GM18519 (cell line): ENCODE measurements at regions not wholly inside any gene's neighbourhood (a gene's known extent, or its start where the extent isn't known, plus 50 kb on each side); places are given as distances from the start of the nearest gene placed in this dataset.

Experiments
- ATAC-seq: cut with Tn5 transposase; IDR thresholded peaks from one replicate; pipeline ENCODE4 v1.9.1; 2021; ENCODE audit warnings: mild to moderate bottlenecking, moderate library complexity; ENCODE audit not compliant: unreplicated experiment, low FRiP score

DNA sequence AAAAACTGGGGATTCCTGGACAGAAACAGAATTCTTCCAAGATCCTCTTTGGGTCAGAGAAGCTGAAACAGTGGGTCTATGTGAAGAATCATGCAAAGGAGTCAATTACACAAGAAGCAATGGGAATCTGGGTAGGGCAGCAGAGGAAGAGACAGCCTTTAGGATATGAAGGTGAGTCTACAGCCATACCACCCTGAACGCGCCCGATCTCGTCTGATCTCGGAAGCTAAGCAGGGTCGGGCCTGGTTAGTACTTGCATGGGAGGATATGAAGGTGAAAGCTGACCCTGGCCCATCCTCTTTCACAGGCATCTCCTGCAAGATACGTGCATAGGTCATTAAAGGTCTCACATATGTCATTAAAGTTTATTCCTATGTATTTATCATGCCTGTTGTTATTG, 1080.9 kb upstream of the FANCL start:
- ATAC-seq = no peak

DNA sequence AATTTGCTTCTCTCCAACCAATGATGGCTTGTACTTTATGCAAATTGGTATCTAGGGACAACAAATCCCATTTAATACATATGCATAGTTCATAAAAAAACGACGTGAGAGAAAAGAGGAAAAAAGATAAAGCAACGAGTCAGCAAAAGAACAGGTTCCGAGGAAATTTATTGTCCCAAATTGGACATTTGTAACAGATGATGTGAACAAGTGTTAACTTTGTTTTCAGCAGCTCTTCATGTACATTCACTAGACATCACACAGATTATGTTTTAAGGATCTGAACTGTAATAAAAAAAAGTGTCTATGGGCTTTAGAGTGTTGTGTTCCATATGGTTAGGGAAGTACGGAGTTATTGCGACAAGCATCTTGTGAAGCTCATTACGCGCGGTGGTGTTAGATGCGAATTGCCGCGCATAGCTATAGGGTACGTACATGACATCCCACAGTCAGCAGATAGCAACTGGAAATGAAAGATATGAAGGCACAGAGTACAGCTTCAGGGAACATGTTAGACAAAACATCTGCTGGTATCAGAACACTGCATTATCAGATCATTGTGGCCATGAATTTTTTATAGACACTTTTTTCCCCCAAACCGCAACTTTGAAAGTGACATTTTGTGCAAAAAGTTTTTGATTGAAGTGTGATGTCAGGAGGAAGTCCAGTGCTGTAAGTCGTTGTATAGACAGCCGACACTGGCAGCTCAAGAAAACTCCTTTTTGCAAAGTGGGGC, 1073.1 kb upstream of the FANCL start:
- no peak for ATAC-seq

DNA sequence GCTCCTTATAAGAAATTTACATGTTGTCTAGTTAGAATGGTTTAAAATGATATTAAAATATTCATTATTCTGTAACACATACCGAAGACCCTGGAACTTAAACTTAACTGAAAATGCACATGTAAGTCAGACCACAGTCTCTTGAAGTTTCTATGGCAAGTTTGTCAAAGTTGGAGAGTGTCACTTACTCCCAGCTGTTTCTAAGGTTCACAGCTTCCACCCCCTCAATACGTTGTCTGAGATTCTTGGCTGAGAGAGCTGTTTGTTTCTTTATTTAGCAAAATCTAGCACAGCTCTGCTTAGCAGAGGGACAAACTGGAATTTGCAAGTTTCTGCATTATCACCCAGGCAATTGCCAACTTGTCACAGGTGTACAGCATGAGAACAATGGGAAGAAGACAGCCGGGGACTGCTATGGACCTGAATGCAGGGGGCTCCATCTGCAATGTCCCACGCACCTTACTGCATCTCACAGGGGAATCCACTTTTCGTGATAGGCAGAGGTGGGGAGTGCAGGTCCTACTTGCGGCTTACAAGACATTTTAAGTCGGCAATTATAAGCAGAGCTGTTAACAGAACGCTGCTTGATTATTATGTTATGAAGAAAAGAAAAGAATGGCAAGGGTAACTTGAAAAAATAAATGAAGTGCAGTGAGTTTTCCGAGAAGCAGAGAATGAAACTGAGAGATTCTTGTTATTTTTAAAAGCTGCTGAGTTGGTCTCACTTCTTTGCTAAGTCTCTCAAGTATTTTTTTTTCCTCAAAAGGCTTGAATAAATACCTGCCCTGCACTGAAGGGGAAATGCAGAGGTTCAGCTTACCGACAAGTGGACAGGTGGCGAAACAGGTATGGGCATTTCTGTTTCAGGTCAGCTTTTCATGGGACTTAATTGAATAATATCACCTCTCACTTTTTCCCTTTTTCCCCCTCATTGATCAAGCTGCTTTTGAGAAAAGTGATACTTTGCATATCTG, 1072.1 kb upstream of the FANCL start:
- no peak for ATAC-seq

DNA sequence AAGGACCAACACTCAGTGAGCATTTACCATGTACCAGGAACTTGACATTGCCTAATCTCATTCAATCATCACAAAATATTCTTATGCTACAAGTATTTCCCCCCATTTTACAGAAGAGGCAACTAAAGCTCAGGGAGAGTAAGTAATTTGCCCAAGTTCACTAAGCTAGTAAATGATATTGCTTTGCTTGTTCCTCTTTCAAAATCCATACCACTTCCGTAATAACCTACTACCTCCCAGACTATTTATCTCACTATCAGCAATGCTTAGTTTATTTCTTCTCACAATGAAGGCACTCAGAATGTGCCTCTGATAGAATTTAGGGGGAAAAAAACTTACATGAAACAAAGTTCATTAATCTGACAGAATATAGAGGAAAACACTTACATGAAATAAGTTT, 1070.9 kb upstream of the FANCL start:
- no peak for ATAC-seq

DNA sequence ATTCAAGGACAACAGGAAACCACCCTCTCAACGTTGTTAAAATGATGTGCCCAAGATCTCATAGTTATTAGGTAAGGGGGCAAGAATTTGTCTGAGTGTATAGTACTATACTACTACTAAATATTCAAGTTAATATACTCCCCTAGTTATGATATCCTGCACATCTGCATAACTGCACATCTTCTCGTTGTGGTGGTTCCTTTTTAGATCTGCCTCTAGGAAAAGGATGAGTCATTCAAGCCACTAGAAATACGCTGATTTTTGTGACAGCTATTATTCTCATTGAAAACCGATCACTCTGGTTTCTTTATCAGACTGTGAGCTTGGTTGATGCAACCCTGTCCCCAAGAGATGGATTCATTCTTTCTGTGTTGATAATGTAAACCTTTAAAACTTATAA, 1067.0 kb upstream of the FANCL start:
- ATAC-seq = no peak

DNA sequence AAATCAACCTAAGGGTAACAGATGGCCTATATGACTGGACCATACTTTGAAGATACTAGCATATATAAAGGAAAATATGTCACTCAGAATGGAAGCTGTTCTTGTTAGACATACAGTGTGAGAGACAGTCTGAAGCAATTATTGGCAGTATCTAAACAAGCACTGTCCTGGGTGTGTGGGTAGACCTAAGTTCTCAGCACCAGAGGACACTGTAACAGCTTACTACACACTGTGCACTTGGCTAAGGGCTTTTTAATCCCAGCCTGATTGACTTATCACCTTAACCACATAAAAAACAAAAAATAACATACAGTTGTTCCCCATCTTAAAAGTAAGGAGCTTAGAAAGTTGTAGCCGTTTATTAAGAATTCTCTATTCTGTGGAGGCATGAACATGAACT, 1066.1 kb upstream of the FANCL start:
- no peak for ATAC-seq

DNA sequence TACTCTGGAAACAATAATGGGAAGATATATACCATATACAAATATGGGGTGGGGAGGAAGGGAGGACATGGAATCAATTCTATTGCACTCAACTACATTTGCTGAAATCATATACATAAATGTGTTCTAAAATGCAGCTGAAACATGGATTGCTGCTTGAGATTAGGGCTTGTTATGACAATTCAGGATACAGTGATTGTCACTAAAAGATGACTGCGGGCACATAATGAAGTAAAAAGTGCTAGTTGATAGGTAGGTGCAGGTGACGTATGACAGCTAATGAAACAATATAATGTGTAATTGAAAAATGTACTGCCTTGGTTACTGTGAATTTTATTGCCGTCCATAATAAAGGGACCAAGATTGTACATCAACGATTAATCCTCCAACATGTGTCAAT, 1062.1 kb upstream of the FANCL start:
- no peak for ATAC-seq

DNA sequence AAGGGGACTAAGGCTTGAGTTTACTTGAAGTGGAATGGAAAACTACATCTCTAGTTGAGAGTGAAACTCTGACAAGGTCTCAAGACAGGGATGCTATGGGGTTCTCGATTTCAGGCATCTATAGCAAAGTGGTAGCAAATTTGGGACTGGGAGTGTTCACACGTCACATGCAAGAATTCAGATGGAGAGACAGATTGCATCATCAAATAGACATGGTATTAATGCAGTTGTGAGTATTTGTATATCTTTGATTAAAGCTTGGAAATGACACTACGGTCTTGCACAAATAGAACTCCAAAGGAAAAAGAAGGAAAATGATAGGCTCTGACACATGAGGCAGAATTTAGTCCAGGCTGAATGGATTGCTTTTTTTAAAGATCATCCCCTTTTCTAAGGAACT, 1061.6 kb upstream of the FANCL start:
- ATAC-seq = no peak

DNA sequence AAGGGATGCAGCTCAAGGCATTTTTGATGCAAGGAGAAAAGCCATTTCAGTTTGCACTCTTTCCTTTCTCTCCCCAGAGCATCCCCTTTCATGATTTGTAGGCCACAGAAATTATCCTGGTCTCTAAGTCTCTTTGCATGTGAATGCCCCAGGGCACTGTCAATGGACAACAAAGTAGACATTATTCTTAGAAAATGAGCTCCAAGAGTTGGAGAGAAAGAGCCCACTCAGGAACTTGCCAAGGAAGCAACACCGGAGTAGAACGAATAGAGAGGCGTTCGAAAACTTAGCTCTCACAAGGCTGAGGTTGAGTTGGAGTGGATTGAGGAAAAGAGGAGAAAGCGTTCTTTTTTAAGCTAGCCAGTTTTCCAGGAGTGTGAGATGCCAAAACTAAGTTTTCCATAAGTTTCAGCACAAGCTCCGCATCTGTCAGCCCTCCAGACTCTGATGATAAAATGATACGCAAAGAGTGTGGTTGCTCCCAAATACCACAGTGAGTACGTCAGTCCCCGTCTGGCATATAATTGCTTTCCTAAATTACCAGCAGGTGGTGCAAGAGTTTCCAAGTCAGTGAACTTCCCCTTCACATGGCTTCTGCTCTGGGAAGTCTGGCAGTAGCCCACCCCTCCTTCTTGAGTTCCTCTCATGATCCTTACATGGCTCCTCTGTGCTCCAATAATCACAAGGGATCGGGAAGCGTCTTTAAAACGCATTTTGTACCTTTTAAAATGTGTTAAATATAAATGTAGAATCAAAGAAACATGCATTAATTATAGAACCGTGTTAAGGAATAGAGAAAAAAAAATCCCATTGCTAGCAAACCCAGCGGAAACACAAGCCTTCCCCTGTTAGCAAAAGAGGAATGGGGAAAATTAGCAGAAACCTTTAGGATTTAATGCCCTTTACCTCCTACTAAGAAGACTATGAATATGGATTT, 1060.6 kb upstream of the FANCL start:
- ATAC-seq = peak; percentile 59

DNA sequence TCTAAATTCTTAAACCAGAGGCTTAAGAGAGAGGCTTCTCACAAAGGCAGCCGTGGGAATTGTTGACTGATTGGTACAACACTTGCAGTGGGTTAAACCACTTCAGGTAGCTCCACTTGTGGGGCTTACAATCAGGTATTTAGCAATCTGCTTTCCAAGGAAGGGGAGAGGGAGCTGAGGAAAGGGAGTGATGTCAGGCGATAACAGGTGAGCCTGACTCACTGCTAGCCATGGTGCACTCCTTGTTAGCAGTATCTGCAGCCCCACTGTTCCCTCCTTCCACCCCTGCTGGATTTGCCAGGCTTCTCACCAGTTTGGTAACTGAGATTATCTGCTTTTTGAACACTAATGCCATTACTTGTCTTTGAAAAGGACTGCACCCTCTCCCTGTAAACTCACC, 1056.7 kb upstream of the FANCL start:
- ATAC-seq = no peak

DNA sequence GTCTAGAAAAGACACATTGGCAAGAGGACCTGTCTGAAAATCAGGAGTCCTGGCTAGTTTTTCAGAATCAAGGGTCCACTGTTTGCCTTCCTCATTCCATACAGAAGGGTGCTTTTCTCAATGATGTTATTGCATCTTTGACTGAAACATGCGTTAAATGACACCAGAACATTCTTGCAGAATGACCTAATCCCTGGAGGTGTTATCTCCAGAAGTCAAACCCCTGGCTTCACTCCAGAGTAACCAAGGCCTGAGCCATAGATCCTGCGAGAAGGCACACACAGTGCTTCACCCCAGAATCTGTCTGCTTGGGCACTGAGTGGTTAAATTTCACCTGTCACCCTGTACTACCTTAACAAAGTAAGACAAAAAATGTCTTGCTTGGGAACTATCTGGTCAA, 1055.2 kb upstream of the FANCL start:
- no peak for ATAC-seq

DNA sequence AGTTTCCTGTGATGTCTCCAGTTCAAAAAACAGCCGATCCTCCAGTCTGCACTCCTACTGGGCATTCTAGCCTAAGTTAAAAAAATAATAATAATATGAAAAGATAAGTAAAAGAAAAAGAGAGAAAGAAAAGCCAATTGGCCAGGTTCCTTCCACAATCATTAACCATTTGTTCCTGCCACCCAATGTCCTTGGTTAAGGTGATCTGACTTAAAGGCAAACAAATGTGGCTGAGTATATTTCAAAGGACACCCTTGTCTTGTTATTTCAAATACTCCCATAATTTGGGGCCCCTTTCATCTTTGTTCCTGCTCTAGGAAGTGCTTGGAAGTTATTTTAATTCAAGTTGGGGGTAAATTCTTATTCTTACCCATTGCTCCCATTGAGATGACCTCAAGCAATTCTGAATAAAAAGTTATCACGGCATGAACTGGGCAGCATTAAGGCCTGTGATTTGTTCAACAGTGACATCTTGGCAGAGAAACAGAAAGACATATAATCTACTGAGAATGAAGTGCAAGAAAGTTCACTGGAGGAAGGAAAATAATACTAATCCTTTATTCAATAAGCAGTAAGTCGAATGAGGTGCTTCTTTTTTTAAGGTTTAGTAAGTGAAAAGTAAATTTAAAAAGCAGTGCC, 1054.5 kb upstream of the FANCL start:
- ATAC-seq = no peak

DNA sequence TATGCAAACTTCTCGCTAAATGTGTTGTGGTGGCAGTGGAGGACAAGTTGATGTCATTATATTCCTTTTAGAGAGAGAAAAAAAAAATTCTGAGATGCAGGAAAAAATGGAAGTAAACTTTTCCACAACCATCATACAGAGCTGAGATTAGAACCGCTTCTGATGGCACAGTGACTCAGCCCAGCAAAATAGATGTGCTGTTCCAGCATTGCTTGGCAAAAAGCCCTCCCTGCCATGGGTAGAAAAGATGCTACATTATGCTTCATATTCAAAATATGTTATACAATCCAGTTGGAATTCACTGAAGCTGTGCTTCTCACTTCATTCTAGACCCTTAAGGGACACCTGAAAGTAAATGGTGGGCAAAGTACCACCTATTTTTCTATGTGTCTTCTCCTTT, 1047.6 kb upstream of the FANCL start:
- ATAC-seq = no peak

DNA sequence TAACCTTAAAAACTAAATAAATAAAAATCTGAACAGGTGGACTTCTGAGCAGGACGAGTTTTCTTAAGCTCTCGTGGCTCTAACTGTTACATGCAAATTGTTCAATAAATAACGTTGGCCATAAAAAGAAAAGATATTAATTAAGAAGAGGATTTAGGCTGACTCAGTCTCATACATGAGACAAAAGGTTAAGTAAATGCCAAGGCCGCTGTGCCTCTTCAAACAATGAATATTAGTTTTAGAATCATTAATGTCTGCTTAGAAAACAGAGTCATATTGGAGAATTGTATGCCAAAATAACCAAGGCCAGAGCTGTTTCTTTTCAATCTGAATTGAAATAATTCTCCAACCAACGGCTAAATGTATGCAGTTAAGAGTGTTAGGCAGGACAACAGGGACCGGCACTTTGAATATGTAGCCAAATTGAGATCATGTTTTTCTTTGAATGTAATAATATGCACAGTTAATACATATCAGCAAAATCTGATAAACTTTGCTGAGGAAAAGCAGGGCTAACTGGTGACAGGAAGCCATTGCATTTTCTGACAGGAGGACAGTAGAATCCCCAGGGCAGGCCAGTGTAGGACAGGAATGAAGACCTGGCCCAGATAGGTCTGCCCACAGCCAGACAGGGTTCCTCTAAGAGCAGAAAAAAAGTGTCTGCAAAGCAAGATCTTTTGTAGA, 1041.4 kb upstream of the FANCL start:
- ATAC-seq = no peak

DNA sequence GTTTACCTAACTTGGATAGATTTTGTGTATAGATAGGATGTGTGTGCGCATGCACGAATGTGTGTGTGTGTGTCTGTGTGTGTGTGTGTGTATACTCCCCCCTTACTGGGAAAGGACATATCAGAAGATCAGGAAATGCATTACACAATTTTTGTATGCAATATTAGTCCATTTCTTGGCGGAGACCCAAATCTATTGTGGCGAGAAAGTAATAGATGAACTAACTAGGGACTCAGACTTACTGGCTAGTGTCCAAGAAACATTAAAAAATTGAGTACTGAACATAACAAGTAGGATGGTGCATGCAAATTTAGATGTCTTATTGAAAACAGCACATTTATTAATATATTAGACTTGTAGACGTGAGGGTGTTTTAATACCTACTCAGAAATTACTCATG, 1036.5 kb upstream of the FANCL start:
- ATAC-seq = no peak

DNA sequence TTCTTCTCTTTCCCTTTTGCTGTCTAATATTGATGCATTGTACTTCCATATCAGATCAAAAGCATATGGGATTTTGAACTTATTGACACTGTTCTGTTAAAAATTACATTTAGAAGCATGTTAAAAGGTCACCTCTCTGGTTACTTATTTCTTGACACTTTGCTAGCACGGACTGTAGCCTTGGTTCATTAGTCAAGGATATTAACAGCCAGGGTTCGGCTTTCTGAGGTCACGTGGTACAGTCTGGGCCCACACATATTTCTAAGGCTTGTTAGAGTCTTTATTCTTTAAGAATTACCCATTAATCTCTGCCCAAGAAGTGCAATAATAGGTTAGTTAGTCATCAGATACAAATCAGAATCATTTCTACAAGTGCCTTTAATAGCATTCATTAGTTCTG, 1035.8 kb upstream of the FANCL start:
- ATAC-seq = no peak

DNA sequence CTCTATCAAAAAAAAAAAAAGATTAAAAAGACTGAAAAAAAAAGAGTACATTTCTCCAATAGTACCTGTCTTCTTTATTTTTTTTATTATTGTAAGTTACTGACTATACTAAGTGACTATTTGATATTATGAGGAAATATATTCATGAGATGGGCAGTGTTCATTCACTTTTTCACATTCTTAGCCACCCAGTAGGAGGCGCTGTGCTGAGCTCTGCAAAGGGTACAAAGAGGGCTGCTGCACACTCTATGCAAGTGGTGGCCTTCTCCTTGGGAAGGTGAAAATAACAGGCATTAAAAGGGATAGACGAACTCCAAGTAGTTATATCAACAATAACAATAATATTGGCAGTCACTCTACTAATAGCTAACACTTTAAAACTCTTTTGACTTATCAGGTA, 1034.9 kb upstream of the FANCL start:
- no peak for ATAC-seq

DNA sequence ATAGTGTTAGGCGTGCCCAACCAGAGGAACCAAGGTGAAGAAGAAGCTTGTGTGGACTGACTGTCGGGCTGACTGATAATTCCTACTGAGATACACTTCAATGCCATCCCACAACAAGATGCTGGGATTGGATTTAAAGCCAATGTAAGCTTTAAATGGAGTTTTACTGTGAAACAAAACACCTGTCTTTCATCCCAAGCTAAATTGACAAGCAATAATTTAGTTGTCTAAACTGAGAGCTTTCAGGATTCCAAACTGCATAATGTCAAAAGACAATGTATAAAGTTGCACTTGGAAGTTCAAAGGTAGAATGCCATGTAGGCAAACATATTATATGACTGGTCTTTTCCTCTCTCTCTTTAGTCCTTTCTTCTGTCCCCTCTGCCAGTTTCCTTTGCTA, 1025.3 kb upstream of the FANCL start:
- no peak for ATAC-seq

DNA sequence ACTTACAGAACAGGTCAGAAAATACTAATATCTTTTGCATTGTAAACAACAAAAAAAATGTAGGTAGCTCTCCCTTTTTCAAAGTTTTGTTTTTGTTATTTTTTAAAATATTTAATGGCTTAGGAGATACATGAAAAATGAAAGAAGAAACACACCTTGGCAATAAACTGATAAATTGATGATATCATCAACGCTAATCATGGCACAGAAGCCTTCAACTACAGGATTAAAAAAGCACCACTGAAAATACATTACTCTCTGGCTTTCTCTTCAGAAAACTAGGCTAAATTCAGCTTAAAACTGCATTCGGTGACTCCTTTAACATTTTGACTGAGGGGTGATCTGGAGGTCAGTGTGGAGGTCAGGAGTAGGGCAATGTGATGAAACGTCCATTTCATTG, 1018.8 kb upstream of the FANCL start:
- ATAC-seq = no peak

DNA sequence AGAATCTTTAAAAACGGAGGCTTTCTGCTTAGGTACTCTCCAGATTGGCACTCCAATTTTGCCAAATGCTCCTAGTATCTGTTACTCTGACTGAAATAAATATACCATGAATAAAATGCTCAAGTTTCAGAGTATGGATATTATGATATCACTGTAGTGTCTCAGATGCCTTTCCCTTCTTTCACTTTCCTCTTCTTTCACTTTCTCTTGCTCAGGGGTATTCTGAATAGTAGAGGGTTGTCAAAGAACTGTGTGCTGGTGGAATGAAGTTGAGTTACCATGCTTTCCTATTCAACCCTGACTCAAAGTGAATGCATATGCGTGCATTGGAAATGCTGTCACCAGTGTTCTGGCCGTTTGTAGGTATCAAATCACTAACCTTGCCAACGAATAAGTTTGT, 1015.2 kb upstream of the FANCL start:
- ATAC-seq = no peak
